ENCODE measurements at regions not wholly inside any gene's neighbourhood (a gene's known extent, or its start where the extent isn't known, plus 50 kb on each side); places are given as distances from the start of the nearest gene placed in this dataset.

DNA sequence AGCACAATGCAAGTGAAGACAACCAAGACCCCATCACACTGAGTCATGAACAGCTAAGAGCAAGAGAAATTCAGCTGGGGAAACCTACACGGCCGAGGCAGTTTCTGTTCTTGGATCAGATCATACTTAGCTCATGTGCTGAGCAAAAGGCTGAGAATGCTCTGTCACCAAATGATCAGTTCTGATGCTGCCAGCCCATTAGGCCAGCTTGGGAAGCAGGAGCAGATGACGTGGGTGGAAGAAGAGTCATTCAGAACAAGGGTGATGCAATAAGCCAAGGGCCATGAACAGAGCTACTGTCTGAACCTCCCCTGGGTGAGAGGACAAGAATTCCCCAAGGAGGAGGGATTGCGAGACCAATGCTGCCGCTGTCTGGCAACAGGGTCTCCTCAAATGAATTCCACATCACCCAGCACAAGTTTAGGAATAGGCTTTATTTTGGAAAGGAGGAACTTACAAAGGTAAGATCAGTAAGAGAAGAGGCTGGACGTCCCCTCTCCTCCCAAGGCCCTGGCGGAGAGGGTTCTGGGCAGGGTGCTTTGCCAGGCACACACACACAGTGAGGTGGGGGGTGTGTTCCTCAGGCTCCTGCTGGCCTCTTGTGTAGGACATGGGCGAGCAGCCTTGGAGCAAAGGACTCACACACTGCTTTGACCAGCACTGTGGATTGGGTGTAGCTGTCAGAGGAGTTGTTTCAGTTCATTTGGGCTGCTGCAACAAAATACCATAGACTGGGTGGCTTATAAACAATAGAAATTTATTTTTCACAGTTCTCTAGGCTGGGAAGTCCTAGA is 65.6 kb upstream of the CTXND1 start:
- H3K4me3 ChIP-seq (replicated peaks in 1 of 3; ENCODE audit: low read depth in 2 of 3, low read length in 3 of 3) = no peak overlapping the region
- H3K9me3 Mint-ChIP-seq = peaks cover 0 to 5% (median 0%) of the 10 kb centered on the region in 7 donors
- no peaks in the 10 kb centered on the region for H3K79me2 ChIP-seq (ENCODE audit: insufficient read depth, low read length)
- no peaks in the 10 kb centered on the region for H4K20me1 ChIP-seq (ENCODE audit: insufficient read depth, low read length)
- intact Hi-C loops (cut with micrococcal nuclease) = no loop called here
- H3K4me1 ChIP-seq (ENCODE audit: control insufficient read depth in 1 of 2, insufficient read depth in 2 of 2, low read length in 2 of 2) = no peaks in the 10 kb centered on the region
- H3K4me3 Mint-ChIP-seq = no peak overlapping the region
- H3K27ac ChIP-seq (ENCODE audit: low read depth in 1 of 2, low read length in 2 of 2) = no peak overlapping the region
- no peaks in the 10 kb centered on the region for H3K4me1 Mint-ChIP-seq
- H3K4me2 ChIP-seq (replicated peaks; ENCODE audit: extremely low read depth, low read length, poor library complexity, severe bottlenecking) = no peak overlapping the region
- no peak overlapping the region for H3K9ac ChIP-seq (ENCODE audit: insufficient read depth, low read length, poor library complexity, severe bottlenecking)
- no peaks in the 10 kb centered on the region for H3K36me3 Mint-ChIP-seq
- WGBS (ENCODE audit: insufficient coverage) = 89% methylated on average over 3 of the region's 8 CpGs
- H3K36me3 ChIP-seq (replicated peaks in 1 of 2; ENCODE audit: control insufficient read depth in 1 of 2, insufficient read depth in 2 of 2, low read length in 2 of 2) = no peaks in the 10 kb centered on the region
- no peaks in the 10 kb centered on the region for H3K9me3 ChIP-seq (replicated peaks in 1 of 2; ENCODE audit: control insufficient read depth in 1 of 2, insufficient read depth in 1 of 2, low read length in 2 of 2)
- no peak for TF ChIP-seq CTCF (IDR thresholded peaks at IDR 0.05)
- peaks cover 4 to 12% (median 5%) of the 10 kb centered on the region in 3 donors for H3K27me3 Mint-ChIP-seq (ENCODE audit: low read depth in 3 of 3)
- no peak overlapping the region for H2AFZ ChIP-seq (ENCODE audit: insufficient read depth, low read depth, low read length, poor library complexity, severe bottlenecking)
- no peak overlapping the region for H3K27ac Mint-ChIP-seq
- DNase-seq = peak in 1 of 3 donors; percentile 46
- no peaks in the 10 kb centered on the region for H3K27me3 ChIP-seq (ENCODE audit: control insufficient read depth in 2 of 2, insufficient read depth in 2 of 2, low read length in 2 of 2)

DNA sequence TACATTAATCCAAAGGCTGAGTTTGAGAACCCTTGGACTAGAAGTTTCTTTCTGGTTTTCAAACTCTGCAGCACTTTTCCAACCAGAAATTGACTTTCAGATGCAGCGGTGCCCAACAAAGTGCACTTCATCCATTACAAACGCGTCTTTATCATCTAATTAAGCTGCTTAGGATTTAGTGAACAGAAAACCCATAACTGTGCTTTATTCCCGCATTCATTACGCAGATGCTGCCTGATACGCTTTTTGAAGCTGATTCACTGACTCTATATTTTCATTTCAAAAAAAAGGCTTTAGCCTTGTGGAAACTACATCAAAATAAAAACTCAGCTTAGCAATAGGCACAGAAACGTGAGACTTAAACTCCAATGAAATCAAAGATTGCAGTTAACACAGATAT is 69.8 kb upstream of the CTXND1 start:
- Mint-ChIP-seq H3K27ac (no peak overlapping the region), H3K36me3 (no peaks in the 10 kb centered on the region), H3K9me3 (peaks cover 0 to 7% (median 5%) of the 10 kb centered on the region in 7 donors), H3K4me1 (peaks cover 16% of the 10 kb centered on the region), H3K4me3 (no peak overlapping the region), H3K27me3 (ENCODE audit: low read depth in 3 of 3) (peaks cover 1 to 10% (median 6%) of the 10 kb centered on the region in 3 donors)
- no peak for DNase-seq
- Histone ChIP-seq H3K4me2 (replicated peaks; ENCODE audit: extremely low read depth, low read length, poor library complexity, severe bottlenecking) (no peak overlapping the region), H4K20me1 (ENCODE audit: insufficient read depth, low read length) (no peaks in the 10 kb centered on the region), H3K36me3 (replicated peaks in 1 of 2; ENCODE audit: control insufficient read depth in 1 of 2, insufficient read depth in 2 of 2, low read length in 2 of 2) (no peaks in the 10 kb centered on the region), H3K4me1 (ENCODE audit: control insufficient read depth in 1 of 2, insufficient read depth in 2 of 2, low read length in 2 of 2) (peaks cover 13 to 15% of the 10 kb centered on the region in 2 donors), H3K27me3 (ENCODE audit: control insufficient read depth in 2 of 2, insufficient read depth in 2 of 2, low read length in 2 of 2) (no peaks in the 10 kb centered on the region), H3K4me3 (replicated peaks in 1 of 3; ENCODE audit: low read depth in 2 of 3, low read length in 3 of 3) (no peak overlapping the region), H2AFZ (ENCODE audit: insufficient read depth, low read depth, low read length, poor library complexity, severe bottlenecking) (no peak overlapping the region), H3K9me3 (replicated peaks in 1 of 2; ENCODE audit: control insufficient read depth in 1 of 2, insufficient read depth in 1 of 2, low read length in 2 of 2) (no peaks in the 10 kb centered on the region), H3K27ac (ENCODE audit: low read depth in 1 of 2, low read length in 2 of 2) (no peak overlapping the region), H3K9ac (ENCODE audit: insufficient read depth, low read length, poor library complexity, severe bottlenecking) (no peak overlapping the region), H3K79me2 (ENCODE audit: insufficient read depth, low read length) (no peaks in the 10 kb centered on the region)
- TF ChIP-seq CTCF (IDR thresholded peaks at IDR 0.05) = no peak
- 95% methylated on average over 6 of the region's 7 CpGs for WGBS (ENCODE audit: insufficient coverage)
- intact Hi-C loops (cut with micrococcal nuclease) = no loop called here
